HG03442 (cell line): ENCODE measurements at regions not wholly inside any gene's neighbourhood (a gene's known extent, or its start where the extent isn't known, plus 50 kb on each side); places are given as distances from the start of the nearest gene placed in this dataset.

Experiments used
- ATAC-seq: cut with Tn5 transposase; IDR thresholded peaks from one replicate; pipeline ENCODE4 v1.9.1; 2021; ENCODE audit warnings: mild to moderate bottlenecking, moderate library complexity; ENCODE audit not compliant: unreplicated experiment

DNA sequence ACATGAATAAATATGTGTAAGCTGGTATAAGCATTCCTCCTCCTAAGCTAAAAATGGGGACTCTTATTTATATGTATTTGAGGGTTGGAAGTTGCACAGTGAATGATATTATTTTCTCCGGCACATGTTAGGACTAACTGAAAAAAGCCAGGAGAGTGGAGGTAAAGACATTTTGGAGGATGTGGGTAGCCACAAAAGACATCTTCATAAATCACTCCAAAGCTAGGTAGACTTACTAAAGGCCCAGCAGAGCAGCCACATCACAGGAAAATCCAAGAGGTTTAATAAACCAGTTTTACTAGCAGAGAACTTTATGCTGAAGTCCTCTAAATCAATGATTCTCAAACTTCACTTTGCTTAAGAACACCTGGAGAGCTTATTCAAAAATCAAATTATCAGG is 424.7 kb downstream of the KCTD12 start:
- ATAC-seq = no peak

DNA sequence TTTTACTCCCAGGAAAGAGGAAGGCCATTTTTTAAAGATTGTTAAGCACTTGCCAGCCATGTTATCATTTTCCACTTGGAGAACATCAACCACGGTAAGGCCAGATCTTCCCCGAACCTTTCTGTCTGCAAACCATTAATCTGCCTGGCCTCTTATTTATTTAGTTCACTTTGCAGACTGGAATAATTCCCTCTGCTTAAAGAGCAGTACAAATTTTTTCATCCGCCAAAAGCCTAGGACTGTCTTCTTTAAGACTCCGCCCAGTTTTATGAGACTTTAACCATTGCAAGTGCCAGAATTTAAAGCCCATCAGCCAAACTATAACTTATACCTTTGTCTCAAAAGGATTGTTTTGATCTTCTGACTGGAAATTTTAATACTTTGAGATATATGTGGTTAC is 426.3 kb downstream of the KCTD12 start:
- no peak for ATAC-seq

DNA sequence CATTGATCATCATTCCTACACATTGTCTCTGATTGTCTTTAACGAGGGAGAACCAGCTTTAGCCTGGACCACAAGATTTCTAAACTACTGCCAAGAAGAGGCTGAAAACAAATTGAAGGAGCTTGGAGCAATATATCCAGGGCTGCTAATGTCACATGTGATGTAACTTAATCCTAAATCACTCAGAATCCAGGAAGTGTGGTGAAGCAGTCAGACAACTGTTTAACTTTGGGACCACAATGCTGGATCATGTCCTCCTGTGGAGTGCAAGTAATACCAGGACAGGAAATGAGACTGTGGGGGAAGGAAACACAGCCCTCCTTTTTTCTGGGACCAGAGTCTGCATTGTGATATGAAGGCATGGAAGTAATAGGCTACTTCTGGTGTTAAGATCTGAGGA is 430.2 kb downstream of the KCTD12 start:
- ATAC-seq = no peak

DNA sequence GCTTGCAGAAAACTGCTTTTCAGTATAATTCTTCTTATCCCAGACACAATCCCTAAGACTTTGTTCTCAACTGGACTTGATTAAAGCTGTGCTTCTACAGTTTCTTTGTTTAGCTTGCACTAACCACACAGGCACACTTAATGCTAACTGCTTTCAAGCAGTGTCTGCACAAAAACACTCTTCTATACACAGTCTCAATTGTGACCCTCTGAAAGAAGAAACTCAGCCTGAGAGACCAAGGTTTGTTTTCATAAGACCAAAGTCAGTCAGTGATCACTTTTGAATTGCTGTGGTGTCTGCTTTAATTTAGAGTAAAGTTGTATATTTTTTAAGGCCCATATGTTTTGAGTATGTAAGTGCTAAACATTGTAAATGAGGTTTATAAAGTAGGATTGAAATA is 431.2 kb downstream of the KCTD12 start:
- ATAC-seq = no peak

DNA sequence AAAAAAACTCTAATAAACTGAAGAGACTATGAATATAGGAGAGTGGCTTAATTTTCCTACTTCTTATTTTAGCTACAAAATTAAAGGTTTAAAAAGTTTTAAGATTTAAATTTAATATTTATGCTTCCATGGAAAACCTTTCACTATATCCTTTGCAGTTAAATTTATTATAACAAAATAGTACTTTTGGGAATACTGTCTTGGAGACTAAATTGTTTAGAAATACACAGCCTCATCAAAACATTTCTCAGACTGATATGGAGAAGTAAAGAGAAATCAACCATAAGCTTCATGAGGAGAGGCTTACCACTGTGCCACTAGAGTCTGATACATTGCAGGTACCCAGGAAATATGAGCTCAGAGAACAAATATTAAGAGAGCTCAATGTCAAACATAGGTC is 436.5 kb downstream of the KCTD12 start:
- no peak for ATAC-seq

DNA sequence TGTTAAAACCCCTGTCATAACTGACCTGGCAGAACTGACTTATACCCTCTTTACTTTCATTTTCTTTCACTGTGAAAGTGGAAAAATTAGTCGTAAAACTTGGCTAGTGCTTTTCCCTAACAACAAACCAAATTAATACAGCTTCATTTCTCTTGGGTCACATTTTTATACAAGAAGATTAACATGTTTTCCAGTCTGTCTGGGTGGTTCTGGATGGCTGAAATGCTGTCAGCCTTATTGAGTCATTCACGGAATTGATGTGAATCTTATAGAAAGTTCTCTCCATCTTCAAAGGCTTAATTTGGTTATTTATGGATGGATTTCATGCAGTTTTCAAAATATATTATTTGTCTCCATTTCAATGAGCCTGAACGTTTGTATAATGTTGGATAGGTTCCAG is 440.0 kb downstream of the KCTD12 start:
- ATAC-seq = no peak

DNA sequence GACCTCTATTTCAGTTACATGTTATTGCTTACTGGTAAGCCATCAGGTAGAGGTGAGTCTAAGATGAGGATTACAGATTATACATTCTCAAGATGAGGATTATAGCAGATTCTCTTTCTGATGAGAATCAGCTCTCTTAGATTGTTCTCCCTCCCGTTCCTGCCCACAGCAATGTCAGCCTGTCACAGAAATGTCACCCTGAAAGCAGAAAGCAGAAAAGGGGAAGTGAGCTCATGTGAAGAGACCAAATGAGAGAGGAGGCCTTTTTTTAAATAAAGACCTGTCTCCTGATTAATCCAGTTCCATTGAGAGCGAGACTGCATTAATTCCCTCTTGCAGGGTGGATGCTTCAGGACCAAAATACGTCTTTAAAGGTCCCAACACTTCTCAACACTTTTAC is 445.6 kb downstream of the KCTD12 start:
- ATAC-seq = peak; percentile 97

DNA sequence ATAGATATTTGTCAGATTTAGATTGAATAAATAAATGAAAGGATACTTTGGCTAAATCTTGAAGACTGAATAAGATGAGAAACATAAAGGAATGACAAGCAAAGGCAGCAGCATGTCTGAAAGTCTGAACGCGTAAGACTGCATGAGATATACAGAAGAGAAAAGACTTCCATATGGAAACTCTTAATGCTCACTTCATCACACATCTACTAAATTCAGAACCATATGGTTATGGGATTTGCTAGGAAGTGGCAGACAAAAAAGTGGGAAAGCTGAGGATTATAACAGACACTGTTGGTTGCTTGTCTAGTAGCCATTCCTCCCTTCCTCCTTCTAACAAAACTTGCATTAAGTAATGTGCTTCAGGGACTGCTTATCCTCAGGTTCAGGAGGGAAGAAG is 446.7 kb downstream of the KCTD12 start:
- no peak for ATAC-seq

DNA sequence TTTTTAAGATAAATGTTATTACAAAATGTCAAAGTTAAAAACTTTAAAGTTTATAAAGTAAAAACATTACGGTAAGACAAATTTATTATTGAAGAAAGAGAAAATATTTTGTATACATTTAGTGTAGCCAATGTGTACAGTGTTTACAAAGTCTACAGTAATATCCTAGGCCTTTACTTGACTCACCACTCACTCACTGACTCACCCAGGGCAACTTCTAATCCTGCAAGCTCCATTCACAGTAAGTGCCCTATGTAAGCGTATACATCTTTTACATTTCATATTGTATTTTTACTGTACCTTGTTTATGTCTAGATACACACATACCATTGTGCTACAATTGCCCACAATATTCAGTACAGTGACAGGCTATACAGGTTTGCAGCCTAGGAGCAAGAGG is 448.2 kb downstream of the KCTD12 start:
- no peak for ATAC-seq

DNA sequence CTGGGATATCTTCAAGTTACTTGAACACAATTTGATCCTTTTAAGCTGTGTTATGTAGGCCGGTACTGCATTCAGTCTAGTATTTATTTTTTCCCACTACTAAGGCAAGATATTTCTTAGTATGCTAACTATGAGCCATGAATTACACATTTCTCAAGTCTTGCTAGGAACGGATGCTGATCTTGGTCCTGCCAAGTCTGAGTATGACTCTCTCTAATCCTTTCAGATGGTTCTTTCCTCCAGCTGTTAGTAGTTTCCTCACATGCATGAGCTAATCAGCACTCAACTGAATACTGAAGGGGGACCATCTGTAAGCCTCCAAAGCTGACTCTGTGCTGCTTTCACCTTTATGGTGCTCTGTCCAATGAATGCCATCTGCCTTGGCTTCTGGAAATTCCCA is 460.3 kb downstream of the KCTD12 start:
- no peak for ATAC-seq

DNA sequence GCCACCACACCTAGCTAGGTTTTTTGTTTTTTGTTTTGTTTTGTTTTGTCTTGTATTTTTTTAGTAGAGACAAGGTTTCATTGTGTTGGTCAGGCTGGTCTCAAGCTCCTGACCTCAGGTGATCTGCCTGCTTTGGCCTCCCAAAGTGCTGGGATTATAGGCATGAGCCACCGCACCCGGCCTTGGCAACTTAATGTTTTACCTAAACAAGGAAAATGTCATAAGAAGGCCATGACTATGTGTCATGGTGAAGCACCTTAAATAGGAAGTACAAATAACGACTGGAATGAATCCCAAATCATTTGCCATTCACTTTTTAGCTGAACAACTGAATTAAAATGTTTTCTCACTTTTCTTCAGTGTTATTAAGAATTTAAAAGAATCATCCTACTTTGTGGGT is 465.2 kb downstream of the KCTD12 start:
- no peak for ATAC-seq

DNA sequence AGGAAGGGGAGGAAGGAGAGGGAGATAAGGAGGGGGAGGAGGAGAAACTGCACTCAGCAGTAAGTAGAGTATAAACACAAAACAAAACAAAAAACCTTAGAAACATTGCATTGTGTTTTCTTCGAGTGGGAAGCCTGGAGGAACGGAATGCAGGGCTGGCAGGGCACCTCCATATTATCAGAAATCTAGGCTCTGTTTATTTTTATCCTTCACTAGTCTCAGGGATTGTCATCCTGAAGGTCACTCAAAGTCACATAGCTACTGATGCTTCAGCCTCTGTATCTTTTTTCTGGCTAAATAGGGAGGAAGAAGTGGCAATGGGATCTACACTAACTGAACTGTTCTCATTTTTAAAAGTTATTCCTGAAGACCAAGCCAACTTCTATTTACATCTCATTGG is 467.8 kb downstream of the KCTD12 start:
- ATAC-seq = no peak

DNA sequence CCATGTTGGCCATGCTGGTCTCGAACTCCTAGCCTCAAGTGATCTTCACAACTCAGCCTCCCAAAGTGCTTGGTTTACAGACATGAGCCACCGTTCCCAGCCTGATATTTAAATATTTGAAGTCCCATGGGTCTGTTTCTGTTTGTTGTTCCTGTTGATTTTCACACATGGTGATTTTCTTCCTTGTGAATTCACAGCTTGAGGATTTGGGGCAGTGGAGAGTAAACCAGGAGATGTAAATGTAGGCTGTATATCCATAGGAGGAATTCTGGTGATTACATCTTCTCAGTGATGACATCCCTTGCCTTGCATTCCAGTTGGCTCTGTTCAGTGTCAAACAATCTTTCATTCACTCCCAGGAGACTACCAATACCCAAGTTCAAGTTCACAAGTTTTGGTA is 471.9 kb downstream of the KCTD12 start:
- no peak for ATAC-seq

DNA sequence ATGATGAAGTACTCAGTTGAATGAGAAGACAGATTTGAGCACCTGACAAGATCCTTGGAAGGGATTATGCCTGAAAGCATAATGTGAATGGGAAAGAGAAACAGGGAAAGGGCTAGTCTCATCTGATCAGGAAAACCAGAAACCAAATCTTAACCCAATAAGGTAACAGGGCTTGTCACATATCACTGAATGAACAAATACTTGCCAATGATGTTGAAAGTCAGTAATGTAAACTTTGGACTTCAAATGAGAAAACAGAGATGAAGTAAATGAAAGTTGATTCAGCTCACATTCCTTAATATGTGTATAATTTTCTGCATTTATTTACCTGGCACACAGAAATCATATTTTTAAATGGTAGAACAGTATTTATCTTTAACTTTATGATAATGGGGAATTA is 480.0 kb downstream of the KCTD12 start:
- ATAC-seq = no peak

DNA sequence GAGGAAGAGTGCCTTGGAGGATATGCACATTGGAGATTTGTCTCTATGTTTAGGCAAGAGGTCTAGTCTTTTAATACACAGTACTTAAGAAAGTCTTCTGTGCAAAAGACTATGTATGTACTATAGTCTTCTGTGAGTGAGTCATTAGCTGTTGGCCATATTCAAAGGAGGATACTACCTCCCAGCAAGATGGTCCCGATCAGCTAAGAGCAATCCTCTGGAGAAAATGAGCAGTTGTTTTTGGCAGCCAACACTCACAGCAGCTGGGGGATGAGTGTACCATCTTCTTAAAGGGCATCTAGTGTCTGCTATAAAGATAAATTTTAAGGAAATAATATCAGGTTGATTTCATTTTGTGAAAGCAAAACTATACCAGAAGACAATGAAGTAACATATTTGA is 487.8 kb downstream of the KCTD12 start:
- no peak for ATAC-seq

DNA sequence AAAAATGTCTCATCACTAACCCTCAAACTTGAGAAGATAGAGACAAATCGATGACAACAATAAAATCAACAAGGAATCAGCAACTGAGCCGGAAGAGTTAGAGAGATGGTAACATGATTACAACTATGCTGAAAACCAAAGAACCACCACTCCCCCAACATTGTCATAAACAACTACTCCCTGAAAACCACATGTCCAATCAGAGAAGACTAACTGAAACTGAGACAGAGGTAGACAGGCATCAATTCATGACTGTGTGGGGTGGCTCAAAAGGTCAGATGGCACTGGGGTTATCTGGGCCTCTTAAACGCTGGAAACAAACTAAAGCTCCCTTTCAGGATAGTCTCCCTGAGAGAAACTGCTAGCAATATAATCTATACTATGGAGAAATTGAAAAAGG is 488.8 kb downstream of the KCTD12 start:
- no peak for ATAC-seq

DNA sequence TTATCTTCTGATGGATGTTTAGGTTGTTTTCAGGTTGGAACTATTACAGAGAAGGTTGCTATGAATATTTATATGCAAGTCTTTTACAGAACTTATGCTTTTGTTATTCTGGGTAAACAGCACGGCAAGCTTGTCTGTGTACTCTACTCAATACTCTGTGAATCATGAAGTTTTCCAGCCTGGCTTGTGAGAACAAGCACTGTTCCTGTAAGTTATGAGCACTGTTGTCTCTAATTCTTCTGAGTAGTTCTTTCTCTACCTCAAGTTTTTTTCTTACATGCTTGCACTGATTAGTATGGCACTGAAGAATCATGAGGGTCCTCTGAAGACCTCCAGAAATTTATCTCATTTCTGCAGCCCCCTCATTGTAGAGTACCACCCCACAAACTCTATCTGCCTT is 496.9 kb downstream of the KCTD12 start:
- no peak for ATAC-seq

DNA sequence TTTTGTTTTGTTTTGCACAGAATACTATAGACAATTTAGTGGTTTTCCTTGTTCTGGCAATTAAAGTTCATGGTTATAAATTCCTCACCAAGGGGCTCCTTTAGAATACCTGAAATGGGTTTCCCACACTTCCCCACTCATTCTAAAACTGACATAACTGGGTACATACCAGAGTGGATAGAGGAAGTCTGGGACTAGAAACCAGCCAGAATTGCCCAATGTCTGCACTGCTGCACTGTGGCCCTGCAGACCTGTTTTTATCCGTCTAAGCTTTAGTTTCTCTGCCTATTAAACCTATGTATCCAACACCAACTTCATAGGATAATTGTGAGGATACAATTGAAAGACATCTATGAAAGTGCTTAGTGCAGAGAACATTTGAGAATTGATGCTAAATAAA is 498.6 kb downstream of the KCTD12 start:
- no peak for ATAC-seq

DNA sequence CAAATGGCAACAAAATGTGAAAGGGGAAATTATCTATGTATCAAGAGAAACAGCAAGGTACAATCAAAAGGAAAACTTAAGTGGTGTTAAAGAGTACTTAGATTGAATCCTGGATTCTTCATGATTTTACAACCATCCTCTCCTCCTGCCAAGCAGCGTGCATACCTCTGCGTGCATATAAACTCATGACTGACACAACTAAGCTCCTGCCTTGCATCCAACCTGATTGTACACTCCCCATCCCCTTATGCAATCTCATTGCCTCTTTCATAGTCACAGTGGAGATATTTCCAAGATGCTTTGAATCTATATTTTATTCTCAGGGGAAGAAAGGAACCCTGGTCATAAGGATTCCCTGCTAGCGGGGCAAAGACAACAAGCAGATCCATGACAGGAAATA is 499.9 kb downstream of the KCTD12 start:
- no peak for ATAC-seq

DNA sequence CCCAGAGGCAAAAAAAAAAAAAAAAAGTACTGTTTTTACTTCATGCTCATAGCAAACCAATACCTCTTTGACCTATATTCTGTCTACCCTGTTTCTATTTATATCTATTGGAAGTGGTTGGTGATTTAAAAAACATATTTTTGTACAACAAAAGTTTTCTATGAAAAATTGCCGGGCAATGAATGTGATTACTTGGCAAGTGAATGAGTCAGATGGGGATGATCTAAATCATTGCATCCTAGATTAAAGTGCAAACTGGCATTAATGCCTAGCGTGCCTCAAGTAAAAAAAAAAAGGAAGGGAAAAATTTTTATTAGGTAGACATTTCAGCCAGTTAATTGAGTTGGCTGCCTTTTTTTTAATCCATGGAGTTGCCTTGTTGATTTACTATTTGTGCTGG is 500.6 kb downstream of the KCTD12 start:
- ATAC-seq = no peak

DNA sequence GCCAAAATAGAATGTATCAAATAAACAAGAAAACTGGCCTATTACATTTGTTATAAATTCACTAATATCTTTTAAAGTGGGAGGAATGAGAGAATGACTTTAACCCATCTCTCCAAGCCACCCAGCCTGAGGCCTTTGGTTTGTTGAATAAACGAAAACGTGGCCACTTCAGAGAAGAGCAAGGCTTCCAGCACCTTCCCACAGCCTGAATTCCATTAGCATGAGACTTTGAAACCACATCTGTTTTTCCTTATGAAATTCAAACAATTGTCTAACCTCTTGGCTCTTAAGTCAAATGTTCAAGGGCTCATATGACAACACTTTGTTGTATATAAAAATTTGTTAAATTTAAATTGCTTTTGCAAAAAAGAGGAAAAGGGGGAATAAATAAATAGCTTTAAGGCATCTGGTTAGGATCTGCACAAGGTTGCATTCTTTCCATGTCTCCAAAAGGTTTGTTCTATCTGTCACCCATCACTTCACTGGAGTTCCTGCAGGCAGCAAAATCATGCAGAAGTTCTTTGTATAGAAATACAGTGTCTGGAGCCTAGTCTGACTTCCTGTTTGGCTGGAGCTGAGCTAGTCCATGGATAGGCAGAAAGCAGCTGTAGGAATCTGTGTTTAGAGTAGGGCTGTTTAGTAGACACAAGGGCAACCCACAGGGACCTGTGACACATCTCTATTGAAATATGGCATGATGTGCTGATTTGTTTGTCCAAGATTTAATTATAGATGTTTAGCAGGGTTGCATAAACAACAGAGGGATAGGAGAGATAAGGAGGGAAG is 502.3 kb downstream of the KCTD12 start:
- ATAC-seq = no peak

DNA sequence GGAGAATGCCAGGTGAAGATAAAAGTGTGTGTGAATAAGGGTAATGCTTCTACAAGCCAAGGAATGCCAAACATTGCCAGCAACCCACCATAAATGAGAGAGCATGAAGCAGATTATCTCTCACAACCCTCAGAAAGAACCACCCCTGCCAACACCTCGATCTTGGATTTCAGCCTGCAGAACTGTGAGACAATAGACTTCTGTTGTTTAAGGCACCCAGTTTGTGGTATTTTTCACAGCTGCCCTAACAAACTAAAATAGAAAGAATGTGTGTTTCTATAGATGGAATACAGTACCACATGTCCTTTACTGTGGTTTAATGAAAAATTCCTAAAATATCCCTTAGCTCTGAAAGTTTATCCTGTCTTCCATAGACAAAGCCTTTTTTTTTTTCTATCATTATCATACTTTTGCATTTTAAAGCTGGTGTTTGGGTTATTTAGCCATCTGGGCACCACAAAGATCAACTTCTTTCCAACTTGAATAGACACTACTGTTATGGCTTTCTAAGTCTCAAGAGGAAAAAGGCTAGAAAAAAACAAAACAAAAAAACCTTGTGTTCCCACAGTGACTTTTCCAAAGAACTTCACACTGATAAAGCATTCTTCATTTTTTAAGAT is 505.6 kb downstream of the KCTD12 start:
- ATAC-seq = no peak
